Epithelial cell of esophagus (primary cell): ENCODE measurements at regions not wholly inside any gene's neighbourhood (a gene's known extent, or its start where the extent isn't known, plus 50 kb on each side); places are given as distances from the start of the nearest gene placed in this dataset.

Source experiments
- DNase-seq: peaks from one replicate; pipeline ENCODE4 v3.0.0; 2010; ENCODE audit warnings: low read depth
- H3K4me3 ChIP-seq: 2 replicates; pipeline ENCODE4 v1.5.1; 2011; ENCODE audit warnings: mild to moderate bottlenecking, low read length, control low read depth
- CTCF ChIP-seq: IDR thresholded peaks from 2 replicates; pipeline ENCODE4 v1.5.1; 2011; ENCODE audit warnings: low read depth, mild to moderate bottlenecking, low read length, control low read depth, inconsistent platforms; ENCODE audit not compliant: insufficient read depth; ENCODE audit errors: missing control alignments

GRCh38 chr2:19408592-19408991 lies 50.2 kb upstream of the OSR1 start:
- H3K4me3 ChIP-seq = no peak overlapping the region
- DNase-seq = no peak
- TF ChIP-seq CTCF = no peak
